ENCODE measurements at regions not wholly inside any gene's neighbourhood (a gene's known extent, or its start where the extent isn't known, plus 50 kb on each side); places are given as distances from the start of the nearest gene placed in this dataset.
"Not testable (repeated sequence)": the region's sequence is repeated elsewhere in the genome, so short reads cannot be mapped to it uniquely, and the experiment has no call there.

- DNase-seq (ENCODE audit: low spot score in 2 of 2) (no peak), FAIRE-seq (no peak)
Measured at GRCh38 chr5:163915481-163915961, 410.1 kb downstream of the MAT2B start.

- DNase-seq (ENCODE audit: low spot score in 2 of 2), result no peak
- no peak for FAIRE-seq
Measured at GRCh38 chr5:163916376-163916775, 411.0 kb downstream of the MAT2B start.

- no peak for FAIRE-seq
- DNase-seq (ENCODE audit: low spot score in 2 of 2), result no peak
Measured at GRCh38 chr5:163916861-163917260, 411.4 kb downstream of the MAT2B start.

- no peak for FAIRE-seq
- no peak for DNase-seq (ENCODE audit: low spot score in 2 of 2)
Measured at GRCh38 chr5:163917747-163918146, 412.3 kb downstream of the MAT2B start.

DNA sequence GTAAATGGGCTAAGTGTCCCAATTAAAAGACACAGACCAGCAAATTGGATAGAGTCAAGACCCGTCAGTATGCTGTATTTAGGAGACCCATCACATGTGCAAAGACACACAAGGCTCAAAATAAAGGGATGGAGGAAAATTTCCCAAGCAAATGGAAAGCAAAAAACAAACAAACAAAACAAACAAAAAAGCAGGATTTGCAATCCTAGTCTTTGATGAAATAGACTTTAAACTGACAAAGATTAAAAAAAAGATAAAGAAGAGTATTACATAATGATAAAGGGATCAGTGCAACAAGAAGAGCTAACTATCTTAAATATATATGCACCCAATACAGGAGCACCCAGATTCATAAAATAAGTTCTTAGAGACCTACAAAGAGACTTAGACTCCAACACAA lies 429.6 kb downstream of the MAT2B start:
- not testable (repeated sequence) for FAIRE-seq

DNA sequence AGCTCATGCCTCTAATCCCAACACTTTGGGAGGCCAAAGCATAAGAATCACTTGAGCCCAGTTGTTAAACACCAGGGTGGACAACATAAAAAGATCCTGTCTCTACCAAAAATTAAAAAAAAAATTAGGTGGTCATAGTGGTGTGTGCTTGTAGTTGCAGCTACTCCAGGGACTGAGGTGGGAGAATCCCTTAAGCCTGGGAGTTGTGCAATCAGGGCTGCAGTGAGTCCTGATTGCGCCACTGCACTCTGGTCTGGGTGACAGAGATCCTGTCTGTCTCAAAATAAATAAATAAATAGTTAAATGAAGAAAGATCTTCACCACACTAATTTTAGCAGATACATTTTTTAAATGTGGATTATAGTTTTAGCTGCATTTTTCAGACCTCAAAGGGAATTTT lies 433.2 kb downstream of the MAT2B start:
- no peak for FAIRE-seq
- DNase-seq (ENCODE audit: low spot score in 2 of 2), result no peak

More for the DNA sequence above, 429.6 kb downstream of the MAT2B start:
- DNase-seq (ENCODE audit: low spot score in 2 of 2), result not testable (repeated sequence)

- no peak for FAIRE-seq
- no peak for DNase-seq (ENCODE audit: low spot score in 2 of 2)
Measured at GRCh38 chr5:163941079-163941478, 435.7 kb downstream of the MAT2B start.

DNA sequence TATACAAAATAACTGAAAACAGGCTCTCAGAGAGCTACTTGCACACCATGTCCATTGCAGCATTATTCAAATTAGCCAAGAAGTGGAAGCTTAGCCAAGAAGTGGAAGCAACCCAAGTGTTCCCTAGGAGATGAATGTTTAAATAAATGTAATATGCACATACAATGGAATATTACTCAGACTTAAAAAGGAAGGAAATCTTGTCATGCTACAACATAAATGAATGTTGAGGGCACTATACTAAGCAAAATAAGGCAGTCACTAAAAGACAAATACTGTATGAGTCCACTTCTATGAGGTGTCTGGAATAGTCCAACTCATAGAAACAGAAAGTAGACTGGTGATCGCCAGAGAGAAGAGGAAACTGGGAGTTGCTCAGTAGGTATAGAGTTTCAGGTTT lies 438.1 kb downstream of the MAT2B start:
- no peak for FAIRE-seq
- no peak for DNase-seq (ENCODE audit: low spot score in 2 of 2)

DNA sequence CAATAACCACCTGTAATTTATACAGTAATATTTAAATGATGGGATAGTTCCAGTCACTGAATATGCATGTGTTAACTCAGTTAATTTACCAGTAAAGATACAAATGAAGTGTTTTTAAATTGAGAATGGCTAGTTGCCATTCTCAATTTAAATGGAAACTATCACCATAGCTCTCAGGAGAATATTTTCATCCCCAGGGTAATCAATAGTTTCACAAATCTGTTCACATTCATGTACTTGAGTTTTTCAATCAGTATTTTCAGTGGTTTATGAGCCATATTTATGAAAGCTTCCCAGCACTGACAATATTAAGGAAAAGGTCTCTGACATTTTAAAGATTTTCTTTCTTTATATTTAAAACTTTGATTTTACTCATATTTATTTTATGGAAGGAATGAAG lies 439.3 kb downstream of the MAT2B start:
- FAIRE-seq (no peak), DNase-seq (ENCODE audit: low spot score in 2 of 2) (no peak)

DNA sequence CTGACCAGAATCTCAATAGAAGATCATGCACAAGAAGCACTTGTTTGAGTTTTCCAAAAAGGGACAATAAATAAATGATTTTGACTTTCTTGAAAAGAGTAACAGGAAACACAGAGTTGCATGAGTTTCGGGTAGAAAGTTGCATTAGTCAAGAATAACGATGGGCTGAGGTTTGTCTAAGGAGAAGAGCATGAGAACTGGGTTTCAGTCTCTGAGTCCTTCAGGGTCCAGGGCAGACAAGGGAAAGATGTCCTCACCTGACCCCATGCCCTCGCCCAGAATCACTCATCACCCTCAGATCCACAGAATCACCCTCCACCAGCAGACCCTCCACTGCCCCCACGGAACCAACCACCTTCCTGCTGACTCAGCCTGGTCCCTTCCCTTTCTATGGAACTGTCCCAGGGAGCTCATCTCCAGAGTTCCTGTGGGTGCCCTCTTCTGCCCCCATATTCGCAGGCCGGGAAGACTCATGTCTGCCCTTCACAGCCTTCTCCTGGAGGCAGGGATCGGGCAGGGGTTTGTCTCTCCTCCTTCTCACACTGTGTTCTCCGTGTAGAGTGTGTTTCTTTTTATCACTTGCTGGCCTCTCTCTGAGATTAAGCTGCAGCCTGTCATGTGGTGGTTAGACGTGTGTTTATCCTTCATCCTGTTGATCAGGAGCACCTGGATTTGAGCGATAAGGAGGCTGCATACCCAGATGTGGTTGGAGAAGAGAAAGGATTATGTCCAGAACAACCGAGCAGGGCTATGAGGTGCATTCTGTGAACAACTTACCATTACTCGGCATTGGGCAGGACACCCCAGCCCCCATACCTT lies 442.6 kb downstream of the MAT2B start:
- DNase-seq (ENCODE audit: low spot score in 2 of 2), result no peak
- FAIRE-seq, result no peak

DNA sequence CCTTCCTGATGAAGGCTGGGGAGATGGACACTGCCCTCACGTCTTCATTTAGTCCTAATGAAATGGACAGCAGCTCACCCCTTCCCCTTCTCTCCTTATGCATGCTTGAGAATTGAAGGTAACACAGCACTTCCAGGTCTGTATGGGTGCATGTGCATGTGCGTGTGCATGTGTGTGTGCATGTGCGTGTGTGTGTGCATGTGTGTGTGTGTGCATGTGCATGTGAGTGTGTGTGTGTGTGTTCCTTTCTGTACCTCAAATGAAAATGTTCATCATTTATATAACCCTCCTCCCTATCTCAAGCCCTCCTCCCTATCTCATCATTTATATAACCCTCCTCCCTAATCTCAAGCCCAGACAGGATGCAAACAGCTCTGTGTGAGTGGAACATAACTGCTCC lies 444.8 kb downstream of the MAT2B start:
- DNase-seq (ENCODE audit: low spot score in 2 of 2) (no peak), FAIRE-seq (no peak)

- no peak for DNase-seq (ENCODE audit: low spot score in 2 of 2)
- FAIRE-seq, result no peak
Measured at GRCh38 chr5:163951069-163951468, 445.6 kb downstream of the MAT2B start.

- DNase-seq (ENCODE audit: low spot score in 2 of 2), result no peak
- no peak for FAIRE-seq
Measured at GRCh38 chr5:163953901-163954300, 448.5 kb downstream of the MAT2B start.

DNA sequence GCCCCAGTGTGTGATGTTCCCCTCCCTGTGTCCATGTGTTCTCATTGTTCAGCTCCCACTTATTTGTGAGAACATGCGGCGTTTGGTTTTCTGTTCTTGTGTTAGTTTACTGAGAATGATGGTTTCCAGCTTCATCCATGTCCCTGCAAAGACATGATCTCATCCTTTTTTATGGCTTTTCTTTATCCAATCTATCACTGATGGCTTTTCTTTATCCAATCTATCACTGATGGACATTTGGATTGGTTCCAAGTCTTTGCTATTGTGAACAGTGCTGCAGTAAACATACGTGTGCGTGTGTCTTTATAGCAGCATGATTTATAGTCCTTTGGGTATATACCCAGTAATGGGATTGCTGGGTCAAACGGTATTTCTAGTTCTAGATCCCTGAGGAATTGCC lies 455.8 kb downstream of the MAT2B start:
- not testable (repeated sequence) for DNase-seq (ENCODE audit: low spot score in 2 of 2); FAIRE-seq

- FAIRE-seq (no peak), DNase-seq (ENCODE audit: low spot score in 2 of 2) (no peak)
Measured at GRCh38 chr5:163963881-163964280, 458.5 kb downstream of the MAT2B start.

GRCh38 chr5:163964671-163965070 lies 459.3 kb downstream of the MAT2B start:
- DNase-seq (ENCODE audit: low spot score in 2 of 2), result no peak
- FAIRE-seq, result no peak

DNA sequence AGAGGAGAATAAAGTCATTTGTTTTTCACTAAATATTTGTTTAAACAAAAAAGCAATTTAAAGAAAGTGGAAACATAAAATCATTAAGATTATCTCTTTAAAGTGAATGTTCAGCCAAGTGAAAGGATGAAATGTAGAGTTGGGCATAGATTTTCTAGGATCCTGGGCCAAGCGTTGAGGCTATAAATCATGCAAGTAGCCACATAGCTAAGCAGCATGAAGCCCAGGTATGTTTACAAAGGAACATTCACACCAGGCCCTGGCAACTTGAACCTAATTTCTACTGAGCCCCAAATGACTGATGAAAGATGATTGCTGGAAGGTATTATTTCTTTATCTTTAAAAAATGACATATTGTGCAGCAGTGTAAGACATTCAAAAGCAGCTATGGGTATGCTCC lies 461.8 kb downstream of the MAT2B start:
- DNase-seq (ENCODE audit: low spot score in 2 of 2), result no peak
- FAIRE-seq, result no peak

GRCh38 chr5:163968651-163969050 lies 463.2 kb downstream of the MAT2B start:
- DNase-seq (ENCODE audit: low spot score in 2 of 2) (no peak), FAIRE-seq (no peak)

DNA sequence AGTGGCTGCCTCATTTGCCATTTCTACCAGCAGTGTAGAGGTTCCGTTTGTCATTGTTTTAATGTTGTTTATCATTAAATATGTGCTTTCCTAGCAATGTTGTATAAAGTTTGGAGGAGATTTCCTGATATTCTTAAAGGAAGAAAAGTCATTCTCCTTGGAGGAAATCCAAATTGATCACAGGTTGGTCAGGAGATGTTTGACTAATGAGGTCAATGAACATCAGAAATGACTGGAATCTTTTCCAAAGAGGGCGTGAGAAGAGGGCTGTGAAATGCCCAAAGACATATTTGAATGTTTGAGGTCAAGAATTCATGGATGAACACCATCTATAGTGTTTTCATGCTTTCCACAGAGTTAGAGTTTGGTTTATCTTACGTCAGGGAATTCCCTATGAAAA lies 471.3 kb downstream of the MAT2B start:
- DNase-seq (ENCODE audit: low spot score in 2 of 2), result no peak

GRCh38 chr5:163978897-163979296 lies 473.5 kb downstream of the MAT2B start:
- FAIRE-seq (no peak), DNase-seq (ENCODE audit: low spot score in 2 of 2) (no peak)

More for the DNA sequence above, 471.3 kb downstream of the MAT2B start:
- FAIRE-seq, result no peak

GRCh38 chr5:163988566-163988965 lies 483.1 kb downstream of the MAT2B start:
- DNase-seq (ENCODE audit: low spot score in 2 of 2) (no peak), FAIRE-seq (no peak)

DNA sequence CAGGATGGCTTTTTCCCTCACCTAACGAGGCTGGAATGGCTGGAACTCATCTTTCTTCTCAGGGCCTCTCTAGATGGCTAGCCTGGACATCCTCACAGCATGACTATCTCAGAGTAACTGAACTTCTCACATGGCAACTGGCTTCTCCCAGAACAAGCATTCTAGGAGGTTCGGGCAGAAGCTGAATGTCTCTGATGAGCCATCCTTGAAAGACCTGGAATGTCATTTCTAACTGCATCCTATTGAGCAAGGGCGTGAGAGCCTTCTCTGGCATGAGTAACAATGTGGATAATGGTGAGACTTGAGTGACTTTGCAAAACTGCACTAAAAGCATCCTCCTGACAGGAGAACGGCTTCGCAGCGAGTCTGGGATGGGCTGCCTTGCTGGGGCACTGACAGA lies 487.7 kb downstream of the MAT2B start:
- DNase-seq (ENCODE audit: low spot score in 2 of 2) (no peak), FAIRE-seq (no peak)

Measured in frontal cortex (tissue), 3 donors.